Stimulated activated CD4-positive, alpha-beta T cell treated with anti-CD3 and anti-CD28 coated beads, Interleukin-1b, Interleukin-23, amount 100 ng/mL, for 4 hours (primary cell): ENCODE measurements at regions not wholly inside any gene's neighbourhood (a gene's known extent, or its start where the extent isn't known, plus 50 kb on each side); places are given as distances from the start of the nearest gene placed in this dataset.
"Not testable (repeated sequence)": the region's sequence is repeated elsewhere in the genome, so short reads cannot be mapped to it uniquely, and the experiment has no call there.

ENCODE experiments used
- DNase-seq, 2 donors: peaks; one replicate each; pipeline ENCODE4 v3.0.0-alpha.2; 2020; ENCODE audit warnings: low read depth in 2 of 2

DNA sequence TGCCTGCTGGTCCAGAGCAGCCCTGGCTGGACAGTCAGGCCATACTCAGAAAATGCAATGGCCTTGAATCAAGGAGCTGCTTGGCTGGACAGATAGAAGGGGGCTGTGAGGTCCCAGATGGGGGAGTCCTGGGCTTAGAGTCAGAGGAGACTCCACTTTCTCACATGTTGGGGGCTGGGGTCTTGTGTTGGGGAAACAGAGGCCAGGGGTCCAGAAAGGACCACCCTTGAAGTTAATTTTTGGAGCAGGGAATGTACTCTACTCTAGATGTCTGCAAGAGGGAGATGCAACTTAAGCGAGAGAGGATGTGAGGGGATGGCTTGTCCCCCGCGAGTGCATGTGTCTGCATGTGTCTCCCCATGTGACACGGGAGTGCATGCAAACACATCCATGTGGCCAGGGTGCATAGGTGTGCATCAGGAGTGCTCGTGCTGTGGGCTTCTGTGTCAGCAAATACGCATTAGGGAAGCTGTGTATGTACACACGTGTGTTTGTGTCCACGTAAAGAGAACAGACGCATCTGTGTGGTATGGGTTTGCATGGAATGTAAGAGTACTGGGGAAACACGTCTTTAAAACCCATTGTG, 303.2 kb downstream of the MYCN start:
- DNase-seq = no peak

DNA sequence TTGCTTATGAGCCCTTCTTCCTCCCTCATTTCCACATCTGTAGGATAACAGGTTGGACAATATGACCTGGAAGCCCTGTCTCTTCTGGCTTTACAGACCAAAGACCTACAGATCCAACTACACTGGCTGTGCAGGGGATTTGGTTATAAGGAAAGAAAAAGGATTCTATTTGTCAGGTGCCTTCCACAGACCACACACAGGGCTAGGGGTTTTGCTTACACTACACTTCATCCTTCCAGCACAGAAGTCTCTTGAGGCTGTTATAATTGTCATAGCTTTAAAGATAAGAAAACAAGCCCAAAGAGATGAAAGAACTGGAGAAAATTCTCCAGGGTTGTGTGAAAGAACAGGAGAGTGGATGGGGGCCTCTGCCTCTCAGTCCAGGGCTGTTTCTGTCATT, 302.6 kb downstream of the MYCN start:
- no peak for DNase-seq

DNA sequence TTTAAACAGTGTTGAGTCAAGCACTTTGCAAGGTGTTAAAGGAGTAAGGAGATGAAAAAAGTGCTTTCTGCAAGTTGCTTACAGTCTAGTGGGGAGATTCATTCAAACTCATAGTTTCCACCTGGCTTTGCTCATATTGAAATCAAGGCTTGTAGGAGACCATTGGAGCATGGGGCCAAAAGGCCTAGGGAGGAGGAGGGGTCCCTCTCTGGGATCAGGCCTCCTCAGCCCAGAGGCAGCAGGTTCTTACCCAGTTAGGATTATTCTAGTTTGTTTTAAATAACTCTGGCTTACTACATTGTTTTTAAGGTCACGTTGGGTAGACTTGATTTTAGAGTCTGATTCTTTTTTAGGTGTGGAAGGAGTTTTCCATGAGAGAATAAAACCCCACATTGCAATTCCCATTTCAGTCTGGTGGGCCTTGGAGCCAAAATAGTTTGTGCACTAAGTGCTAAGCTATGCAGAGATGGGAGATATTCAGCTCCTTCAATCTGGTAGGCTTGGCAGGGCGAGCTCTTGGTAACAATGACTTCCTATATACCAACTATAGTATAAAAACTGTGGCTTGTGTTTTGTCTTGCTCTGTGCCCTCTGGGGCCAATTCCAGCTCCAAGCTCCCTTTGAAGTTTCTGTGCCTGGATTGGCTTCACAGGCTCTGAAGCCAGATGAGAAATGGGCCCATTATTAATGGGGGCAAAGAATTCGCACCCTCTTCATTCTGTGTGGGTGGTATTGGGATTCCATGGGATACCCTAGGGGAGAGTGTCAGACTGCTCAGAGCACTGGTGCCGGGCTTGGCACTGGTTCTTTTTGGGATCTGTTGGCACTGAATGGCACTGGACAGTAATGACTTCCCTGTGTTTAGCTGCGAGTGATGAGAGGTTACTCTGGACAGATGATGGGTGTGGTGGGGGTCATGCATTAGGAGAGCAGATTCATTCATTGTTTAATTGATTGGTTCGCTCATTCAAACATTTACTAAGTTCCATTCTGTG, 301.1 kb downstream of the MYCN start:
- no peak for DNase-seq

GRCh38 chr2:16240402-16240801, 300.1 kb downstream of the MYCN start:
- no peak for DNase-seq

DNA sequence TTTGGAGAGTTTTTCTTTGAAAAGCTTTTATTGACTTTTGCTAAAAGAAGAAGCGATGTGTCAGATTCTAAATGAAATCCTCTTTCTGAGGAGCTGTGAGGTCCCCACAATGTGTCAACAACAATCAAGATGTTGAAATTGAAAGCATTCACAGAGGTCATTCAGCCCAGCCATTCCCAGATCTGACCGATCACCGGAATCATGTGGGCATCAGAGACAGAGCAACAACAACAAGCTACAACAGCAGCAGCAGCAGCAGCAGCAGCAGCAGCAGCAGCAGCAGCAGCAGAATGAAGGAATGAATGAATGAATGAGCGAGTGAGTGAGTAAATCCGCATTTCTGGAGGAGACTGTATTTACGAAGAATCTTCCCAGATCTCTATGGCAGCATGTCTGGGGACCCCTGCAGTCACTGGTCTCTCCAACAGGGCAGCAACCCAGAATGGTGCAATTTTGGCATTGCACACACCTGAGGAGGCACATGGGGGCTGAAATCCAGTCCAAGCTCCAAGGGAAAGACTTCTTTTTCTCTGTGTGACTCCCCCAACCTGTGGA, 299.0 kb downstream of the MYCN start:
- DNase-seq = no peak

DNA sequence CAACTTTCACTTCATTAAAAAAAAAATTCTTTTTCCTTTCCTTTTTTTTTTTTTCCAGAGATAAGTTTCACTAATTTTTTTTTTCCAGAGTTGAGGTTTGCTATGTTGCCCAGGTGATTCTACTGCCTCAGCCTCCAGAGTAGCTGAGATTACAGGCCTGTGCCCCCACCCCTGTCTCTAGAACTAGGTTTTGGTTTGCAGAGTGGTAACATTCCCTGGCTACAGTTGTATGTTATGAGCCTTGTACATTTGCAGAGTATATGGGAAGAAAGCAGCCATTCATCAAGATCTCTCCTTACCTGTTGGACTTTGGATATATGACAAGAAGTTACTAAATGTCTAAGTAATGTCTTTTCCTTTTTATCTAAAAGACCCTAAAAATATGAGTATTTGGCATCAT, 298.4 kb downstream of the MYCN start:
- DNase-seq = no peak

DNA sequence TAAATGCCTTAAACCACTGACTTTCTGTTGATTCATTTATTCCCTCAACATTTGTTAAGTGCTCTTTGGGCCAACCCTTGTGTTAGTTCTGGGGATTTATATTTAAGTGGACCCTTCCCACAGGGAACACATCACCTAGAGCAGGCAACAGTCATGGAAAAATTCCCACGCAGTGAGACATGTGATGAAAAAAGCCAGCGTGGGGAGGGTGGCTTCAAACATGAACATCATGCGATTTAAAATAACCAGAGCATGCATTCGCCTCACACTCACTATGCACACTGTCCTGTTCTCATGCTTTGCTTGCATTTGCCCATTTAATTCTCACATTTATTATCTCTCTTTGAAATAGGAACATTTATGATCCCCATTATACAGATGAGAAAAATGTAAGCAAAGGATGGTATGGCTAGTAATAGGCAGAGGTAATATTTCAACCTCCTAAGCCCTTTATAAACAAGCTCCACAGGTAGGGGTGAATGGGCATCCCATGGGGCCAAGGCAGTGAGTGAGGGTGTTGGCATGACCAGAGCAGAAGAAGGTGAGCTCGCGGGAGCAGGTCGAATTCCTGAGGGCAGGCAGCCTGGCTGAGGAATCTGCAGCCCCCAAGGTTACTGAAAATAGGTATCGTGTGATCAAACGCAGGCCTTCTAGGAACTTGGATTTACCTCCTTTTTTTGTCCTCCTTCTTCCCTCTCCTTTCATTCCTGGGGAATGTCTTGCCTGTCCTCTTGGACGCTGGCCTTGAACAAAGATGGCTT, 297.8 kb downstream of the MYCN start:
- no peak for DNase-seq

DNA sequence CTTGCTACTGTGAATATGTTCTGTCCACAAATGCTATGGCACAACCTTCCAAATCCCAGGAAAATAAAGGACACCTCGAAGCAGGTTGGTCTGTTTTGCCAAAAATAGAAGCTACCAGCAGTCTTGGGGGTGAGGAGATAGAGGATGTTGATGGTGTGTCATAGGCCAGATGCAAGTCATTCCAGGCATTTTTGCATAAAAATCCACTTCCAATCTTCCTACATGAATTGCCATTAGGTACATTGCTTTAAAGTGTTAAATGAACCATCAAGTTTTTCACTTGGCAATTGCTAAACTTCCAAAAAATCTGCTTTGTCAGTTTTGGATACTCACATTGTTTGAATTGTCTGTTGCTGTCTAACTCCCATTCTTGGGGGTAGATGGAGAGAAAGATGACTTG, 295.4 kb downstream of the MYCN start:
- no peak for DNase-seq

- DNase-seq = not testable (repeated sequence)
Measured at GRCh38 chr2:16235291-16235690, 294.9 kb downstream of the MYCN start.

- no peak for DNase-seq
Measured at GRCh38 chr2:16228951-16229350, 288.6 kb downstream of the MYCN start.

- no peak for DNase-seq
Measured at GRCh38 chr2:16228471-16228870, 288.1 kb downstream of the MYCN start.

- no peak for DNase-seq
Measured at GRCh38 chr2:16227811-16228462, 287.6 kb downstream of the MYCN start.

- DNase-seq = no peak
Measured at GRCh38 chr2:16226943-16227664, 286.8 kb downstream of the MYCN start.

DNA sequence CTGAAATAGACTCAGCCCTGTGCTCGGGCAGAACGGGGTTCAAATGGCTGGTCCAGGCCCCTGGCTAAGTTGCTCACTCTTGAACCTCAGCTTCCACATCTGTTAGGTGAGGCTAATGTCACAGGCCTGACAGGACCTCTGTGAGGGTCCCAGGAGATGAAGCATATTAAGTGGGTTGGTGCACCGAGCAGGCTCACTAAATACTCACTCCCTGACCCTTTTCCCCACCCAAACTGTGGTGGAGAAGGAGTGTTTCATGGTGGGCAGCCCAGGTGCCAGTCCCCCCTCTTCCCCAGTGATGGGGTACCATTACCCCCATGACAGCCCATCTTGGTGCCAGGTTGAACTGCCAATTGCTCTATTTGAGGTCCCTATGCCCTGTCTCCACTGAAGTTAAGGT, 286.0 kb downstream of the MYCN start:
- DNase-seq = no peak

DNA sequence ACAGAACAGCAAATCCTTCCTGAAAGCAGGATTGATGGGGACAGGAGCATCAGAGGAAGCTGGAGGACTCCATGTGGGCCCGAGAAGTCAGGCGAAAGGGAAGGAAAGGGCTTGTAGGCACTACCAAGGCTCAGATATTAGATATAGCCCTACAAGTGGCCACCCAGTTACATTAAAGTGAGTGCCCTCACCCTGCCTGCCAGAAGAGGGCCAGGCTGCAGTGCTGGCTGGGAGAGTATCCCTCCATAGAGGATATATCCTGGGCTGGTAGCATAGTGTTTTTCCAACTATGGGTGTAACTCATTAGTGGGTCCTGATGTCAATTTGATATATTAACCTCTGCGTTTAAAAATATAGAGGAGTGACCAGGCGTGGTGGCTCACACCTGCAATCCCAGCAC, 285.2 kb downstream of the MYCN start:
- no peak for DNase-seq

- no peak for DNase-seq
Measured at GRCh38 chr2:16225071-16225470, 284.7 kb downstream of the MYCN start.

- DNase-seq = no peak
Measured at GRCh38 chr2:16224298-16225045, 284.1 kb downstream of the MYCN start.

- no peak for DNase-seq
Measured at GRCh38 chr2:16223841-16224177, 283.5 kb downstream of the MYCN start.

GRCh38 chr2:16223161-16223840, 283.0 kb downstream of the MYCN start:
- no peak for DNase-seq

GRCh38 chr2:16222326-16222725, 282.0 kb downstream of the MYCN start:
- no peak for DNase-seq
